AG04449 (cell line): ENCODE measurements at regions not wholly inside any gene's neighbourhood (a gene's known extent, or its start where the extent isn't known, plus 50 kb on each side); places are given as distances from the start of the nearest gene placed in this dataset.

Source experiments
- CTCF ChIA-PET: fragments of 350-600 bp; formaldehyde crosslinking; extraction: SDS; loops from one replicate; lab custom pipeline; 2021; ENCODE audit warnings: antibody characterized with exemption; lab: Yijun Ruan, JAX
- POLR2A ChIA-PET: fragments of 400-600, 350-600 bp; formaldehyde crosslinking; extraction: SDS; loops from one replicate; lab custom pipeline; 2020; ENCODE audit warnings: antibody characterized with exemption, inconsistent platforms; lab: Yijun Ruan, JAX
- DNase-seq: peaks from one replicate; pipeline ENCODE4 v3.0.0-alpha.2; 2010; ENCODE audit warnings: low read depth, low spot score
- H3K4me3 ChIP-seq: 2 replicates; pipeline ENCODE4 v1.5.1; 2011; ENCODE audit warnings: low read depth, mild to moderate bottlenecking, control low read depth, low read length
- CTCF ChIP-seq: IDR thresholded peaks from one replicate; pipeline ENCODE4 v1.5.1; 2011; ENCODE audit warnings: mild to moderate bottlenecking, moderate library complexity, low read length, control low read depth, inconsistent platforms; ENCODE audit not compliant: insufficient read depth; ENCODE audit errors: missing control alignments

- no peak for DNase-seq
- CTCF ChIA-PET: no interaction called here
- POLR2A ChIA-PET: no interaction called here
- no peak for TF ChIP-seq CTCF
- H3K4me3 ChIP-seq: no peak overlapping the region
Observed at GRCh38 chr18:77651441-77651840, 401.8 kb downstream of the GALR1 start.

GRCh38 chr18:77653792-77654191 is 404.1 kb downstream of the GALR1 start:
- no peak for DNase-seq
- H3K4me3 ChIP-seq: no peak overlapping the region
- POLR2A ChIA-PET: no interaction called here
- TF ChIP-seq CTCF: no peak
- CTCF ChIA-PET: no interaction called here

- POLR2A ChIA-PET: no interaction called here
- CTCF ChIA-PET: no interaction called here
Observed at GRCh38 chr18:77654302-77654701, 404.7 kb downstream of the GALR1 start.

GRCh38 chr18:77657651-77658298 is 408.1 kb downstream of the GALR1 start:
- ChIA-PET POLR2A (no interaction called here), CTCF (no interaction called here)
- DNase-seq: no peak
- no peak overlapping the region for H3K4me3 ChIP-seq
- no peak for TF ChIP-seq CTCF

More at GRCh38 chr18:77654302-77654701, 404.7 kb downstream of the GALR1 start:
- DNase-seq: no peak
- TF ChIP-seq CTCF: no peak
- H3K4me3 ChIP-seq: no peak overlapping the region

GRCh38 chr18:77658299-77658662 is 408.6 kb downstream of the GALR1 start:
- no peak for TF ChIP-seq CTCF
- CTCF ChIA-PET: no interaction called here
- POLR2A ChIA-PET: no interaction called here
- DNase-seq: no peak
- no peak overlapping the region for H3K4me3 ChIP-seq

- TF ChIP-seq CTCF: no peak
- ChIA-PET CTCF (no interaction called here), POLR2A (no interaction called here)
- no peak for DNase-seq
- H3K4me3 ChIP-seq: no peak overlapping the region
Observed at GRCh38 chr18:77658751-77659448, 409.3 kb downstream of the GALR1 start.
